K562 (cell line): ENCODE measurements at regions not wholly inside any gene's neighbourhood (a gene's known extent, or its start where the extent isn't known, plus 50 kb on each side); places are given as distances from the start of the nearest gene placed in this dataset.

Source experiments
- ATAC-seq: fragments of 200-7000 bp; cut with Tn5 transposase; 3 replicates; pipeline ENCODE4 v1.9.1; 2020; ENCODE audit warnings: moderate library complexity
- BruUV-seq: library from RNA; stranded (reverse); fragments of 400-500 nt; replicated peaks from 2 replicates; lab custom pipeline; 2021; lab: Mats Ljungman, UMichigan
- CTCF ChIA-PET: fragments of 300-600 bp; formaldehyde crosslinking; extraction: SDS; loops from one replicate; lab custom pipeline; 2021; ENCODE audit warnings: low intra/inter-chr PET ratio; lab: Yijun Ruan, JAX
- POLR2A ChIA-PET: fragments of 300-600, 350-650 bp; sonication (Branson Sonifier 250); formaldehyde crosslinking; extraction: SDS; loops from one replicate; lab custom pipeline; 2021; ENCODE audit warnings: antibody characterized with exemption, inconsistent platforms; lab: Yijun Ruan, JAX
- DNase-seq, 4 experiments: peaks; one replicate each; pipeline versions ENCODE4 v3.0.0 to v3.0.0-alpha.2; 2011 to 2018; ENCODE audit warnings: low spot score in 3 of 4, mixed read lengths in 3 of 4; ENCODE audit errors: extremely low read depth in 1 of 4
- FAIRE-seq: peaks from 2 replicates; lab custom pipeline; 2011; peaks lifted over from hg19 to GRCh38; lab: Jason Lieb, UNC
- H2AFZ ChIP-seq: 2 replicates; pipeline ENCODE4 v1.6.0; 2011; ENCODE audit warnings: low read depth, low read length, control low read depth, inconsistent platforms
- H3K27ac ChIP-seq: fragments of 200-600 bp; 3 replicates; pipeline ENCODE4 v1.8.0; 2011; ENCODE audit warnings: low read depth, mild to moderate bottlenecking, control low read depth, inconsistent platforms, low read length, moderate library complexity, mixed read lengths; ENCODE audit errors: extremely low read depth
- H3K27me3 ChIP-seq, 2 experiments: fragments of 300-600 bp in 1 of 2; 2 replicates in 1 of 2; 3 replicates in 1 of 2; pipeline versions ENCODE4 v1.6.0 to v1.8.0; 2011; ENCODE audit warnings: inconsistent platforms in 2 of 2, low read length in 2 of 2, mild to moderate bottlenecking in 1 of 2, mixed read lengths in 1 of 2, moderate library complexity in 1 of 2; ENCODE audit not compliant: control insufficient read depth in 2 of 2, insufficient read depth in 2 of 2
- H3K36me3 ChIP-seq: fragments of 300-600 bp; 3 replicates; pipeline ENCODE4 v1.8.0; 2011; ENCODE audit warnings: mild to moderate bottlenecking, low read length, inconsistent platforms; ENCODE audit not compliant: control insufficient read depth, insufficient read depth
- H3K4me1 ChIP-seq, 2 experiments: fragments of 200-600 bp in 1 of 2; replicated peaks in 1 of 2; 2 replicates in 1 of 2; 3 replicates in 1 of 2; pipeline versions ENCODE4 v1.5.1 to v1.8.0; 2011; ENCODE audit warnings: inconsistent platforms in 2 of 2, low read length in 2 of 2, mild to moderate bottlenecking in 1 of 2, mixed read lengths in 1 of 2, moderate library complexity in 1 of 2; ENCODE audit not compliant: control insufficient read depth in 2 of 2, insufficient read depth in 2 of 2
- H3K4me2 ChIP-seq: 2 replicates; pipeline ENCODE4 v1.6.1; 2011; ENCODE audit warnings: low read length, control low read depth, inconsistent platforms, mixed read lengths; ENCODE audit not compliant: insufficient read depth
- H3K4me3 ChIP-seq: fragments of 200-600 bp; sonication (generic), shearing (Covaris generic); 2 replicates; pipeline ENCODE4 v1.5.1; 2016; ENCODE audit warnings: control low read depth, inconsistent platforms
- H3K79me2 ChIP-seq: fragments of 200-600 bp; 3 replicates; pipeline ENCODE4 v1.8.0; 2011; ENCODE audit warnings: low read length, inconsistent platforms; ENCODE audit not compliant: control insufficient read depth, insufficient read depth
- H3K9ac ChIP-seq, 2 experiments: 2 replicates each; pipeline versions ENCODE4 v1.6.0 to v1.6.1; 2011; ENCODE audit warnings: low read depth in 2 of 2, low read length in 2 of 2, control low read depth in 1 of 2, inconsistent platforms in 1 of 2, mild to moderate bottlenecking in 1 of 2, mixed read lengths in 1 of 2; ENCODE audit not compliant: insufficient read depth in 1 of 2
- H3K9me1 ChIP-seq: one replicate; pipeline ENCODE4 v1.6.0; 2011; ENCODE audit warnings: inconsistent platforms, mild to moderate bottlenecking, low read length, moderate library complexity; ENCODE audit not compliant: control insufficient read depth, insufficient read depth
- H3K9me3 ChIP-seq: replicated peaks from 2 replicates; pipeline ENCODE4 v1.5.1; 2011; ENCODE audit warnings: low read depth, low read length, inconsistent platforms; ENCODE audit not compliant: control insufficient read depth, insufficient read depth
- H4K20me1 ChIP-seq: replicated peaks from 2 replicates; pipeline ENCODE4 v1.6.1; 2011; ENCODE audit warnings: low read length, inconsistent platforms, mixed read lengths; ENCODE audit not compliant: control insufficient read depth, insufficient read depth
- ARID1B ChIP-seq: fragments of 450-650 bp; IDR thresholded peaks from 2 replicates; pipeline ENCODE4 v1.6.1; 2016; ENCODE audit warnings: antibody characterized with exemption, mild to moderate bottlenecking, inconsistent platforms
- C11orf30 ChIP-seq: fragments of 450-650 bp; IDR thresholded peaks from 2 replicates; pipeline ENCODE4 v1.6.1; 2016; ENCODE audit warnings: low read depth, mild to moderate bottlenecking
- CBFA2T2 ChIP-seq: fragments of 450-650 bp; conservative IDR thresholded peaks from 2 replicates; pipeline ENCODE4 v1.6.1; 2017; ENCODE audit warnings: mild to moderate bottlenecking
- CBFA2T3 ChIP-seq: fragments of 450-650 bp; IDR thresholded peaks from 2 replicates; pipeline ENCODE4 v1.6.1; 2017
- DPF2 ChIP-seq: fragments of 450-650 bp; IDR thresholded peaks from 2 replicates; pipeline ENCODE4 v1.6.1; 2016
- MAFF ChIP-seq: IDR thresholded peaks from 2 replicates; pipeline ENCODE4 v1.6.1; 2012; ENCODE audit warnings: low read length, improper control_type of control experiment
- MAFG ChIP-seq: fragments of 450-650 bp; conservative IDR thresholded peaks from 2 replicates; pipeline ENCODE4 v1.6.1; 2016; ENCODE audit warnings: missing genetic modification characterization, missing compliant biosample characterization
- MAFK ChIP-seq: IDR thresholded peaks from 2 replicates; pipeline ENCODE4 v1.6.1; 2011; ENCODE audit warnings: low read length, improper control_type of control experiment
- SOX6 ChIP-seq: fragments of 450-650 bp; IDR thresholded peaks from 2 replicates; pipeline ENCODE4 v1.6.1; 2014; ENCODE audit warnings: mild to moderate bottlenecking
- TAL1 ChIP-seq: fragments of 450-650 bp; IDR thresholded peaks from 2 replicates; pipeline ENCODE4 v1.6.1; 2016; ENCODE audit warnings: mild to moderate bottlenecking
- TCF3 ChIP-seq: sonication (generic); formaldehyde crosslinking; IDR thresholded peaks from 2 replicates; pipeline ENCODE4 v1.4.0; 2020; ENCODE audit warnings: mild to moderate bottlenecking, missing genetic modification reagents
- ZNF217 ChIP-seq: sonication (generic); formaldehyde crosslinking; IDR thresholded peaks from 2 replicates; pipeline ENCODE4 v1.8.0; 2022; ENCODE audit warnings: mild to moderate bottlenecking, missing genetic modification reagents
- ZNF23 ChIP-seq: fragments of 250-450 bp; sonication (Bioruptor Pico); IDR thresholded peaks from 2 replicates; pipeline ENCODE4 v1.4.0; 2020; ENCODE audit warnings: mild to moderate bottlenecking
- ZNF316 ChIP-seq: fragments of 450-650 bp; IDR thresholded peaks from 2 replicates; pipeline ENCODE4 v1.6.1; 2016
- WGBS: fragments of 100-300 bp; shearing (Covaris generic); methylation state at CpG from one replicate; pipeline ENCODE4 v1.1.6; 2016; ENCODE audit warnings: low coverage, mixed read lengths; ENCODE audit not compliant: insufficient coverage; ENCODE audit errors: missing lambda C conversion rate; 5-methylcytosine and 5-hydroxymethylcytosine counted together
- in situ Hi-C: fragments of 300-500 bp; cut with MboI; formaldehyde crosslinking; loops from 4 replicates; pipeline ENCODE4 v1.15.0; 2018; ENCODE audit warnings: inconsistent platforms, mixed read lengths
- intact Hi-C: fragments of 100-400 bp; cut with micrococcal nuclease; formaldehyde crosslinking; loops from 2 replicates; pipeline ENCODE4 v1.14.2; 2022
- TF ChIP-seq, protein P1 (sequence below): sonication (generic); formaldehyde crosslinking; IDR thresholded peaks from 2 replicates; pipeline ENCODE4 v1.8.0; 2022; ENCODE audit warnings: missing genetic modification reagents, mild to moderate bottlenecking, borderline replicate concordance
- TF ChIP-seq, protein P2 (sequence below): IDR thresholded peaks from 2 replicates; pipeline ENCODE4 v1.6.1; 2016; ENCODE audit warnings: missing genetic modification characterization, missing compliant biosample characterization

DNA sequence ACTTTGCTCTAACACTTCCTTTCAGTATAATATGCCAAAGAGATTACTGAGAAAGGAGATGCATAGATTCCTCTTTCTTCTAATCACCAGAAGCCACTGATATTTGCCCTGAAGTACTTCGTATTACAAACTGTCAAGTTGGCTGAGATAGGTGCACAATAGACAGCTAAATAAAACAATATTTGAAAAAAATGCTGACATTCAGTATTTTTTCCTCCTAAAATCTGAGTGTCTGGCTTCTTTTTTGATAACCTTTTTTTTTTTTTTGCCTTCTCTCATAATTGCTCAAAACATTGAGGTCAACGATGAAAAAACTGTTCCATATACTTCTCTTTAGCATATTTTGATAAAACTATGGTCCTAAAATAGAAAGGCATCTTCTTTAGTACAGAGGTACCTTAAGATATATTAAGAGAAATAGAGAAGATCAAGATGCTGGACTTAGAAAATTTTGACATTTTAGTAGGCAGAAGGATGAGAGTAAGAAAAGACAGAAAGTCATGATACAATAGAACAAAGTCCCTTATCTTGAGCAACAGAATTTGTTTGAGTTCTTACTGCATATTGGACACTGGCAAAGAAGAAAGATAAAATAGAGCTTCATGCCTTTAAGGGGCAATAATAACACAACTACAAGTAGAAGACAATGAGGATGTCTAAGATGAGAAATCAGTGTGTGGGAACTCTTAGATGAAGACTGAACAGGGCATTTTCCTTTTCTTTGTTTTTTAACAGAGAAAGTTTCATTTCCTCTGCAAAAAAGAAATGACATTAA is 220.7 kb downstream of the PTH2R start:
- TF ChIP-seq ZNF217 (CRISPR knock-in tag) (no peak), SOX6 (peak; percentile 62; the same call in 1 of the 2 replicates), ARID1B (0 out of 2 replicates have a peak, but pooled peaks have one; percentile 56), ZNF316 (peak; percentile 93), TCF3 (peak; percentile 43), CBFA2T2 (0 out of 2 replicates have a peak, but pooled peaks have one; percentile 3), TAL1 (0 out of 2 replicates have a peak, but pooled peaks have one; percentile 12), MAFK (peak; percentile 50; the same call in 1 of the 2 replicates), MAFF (peak; percentile 71), CBFA2T3 (peak; percentile 60), C11orf30 (peak; percentile 82), ZNF23 (CRISPR knock-in tag) (no peak), DPF2 (0 out of 2 replicates have a peak, but pooled peaks have one; percentile 30), MAFG (tag) (peak; percentile 73)
- TF ChIP-seq, protein P1, sequence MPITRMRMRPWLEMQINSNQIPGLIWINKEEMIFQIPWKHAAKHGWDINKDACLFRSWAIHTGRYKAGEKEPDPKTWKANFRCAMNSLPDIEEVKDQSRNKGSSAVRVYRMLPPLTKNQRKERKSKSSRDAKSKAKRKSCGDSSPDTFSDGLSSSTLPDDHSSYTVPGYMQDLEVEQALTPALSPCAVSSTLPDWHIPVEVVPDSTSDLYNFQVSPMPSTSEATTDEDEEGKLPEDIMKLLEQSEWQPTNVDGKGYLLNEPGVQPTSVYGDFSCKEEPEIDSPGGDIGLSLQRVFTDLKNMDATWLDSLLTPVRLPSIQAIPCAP (CRISPR knock-in tag): no peak
- TF ChIP-seq, protein P2, sequence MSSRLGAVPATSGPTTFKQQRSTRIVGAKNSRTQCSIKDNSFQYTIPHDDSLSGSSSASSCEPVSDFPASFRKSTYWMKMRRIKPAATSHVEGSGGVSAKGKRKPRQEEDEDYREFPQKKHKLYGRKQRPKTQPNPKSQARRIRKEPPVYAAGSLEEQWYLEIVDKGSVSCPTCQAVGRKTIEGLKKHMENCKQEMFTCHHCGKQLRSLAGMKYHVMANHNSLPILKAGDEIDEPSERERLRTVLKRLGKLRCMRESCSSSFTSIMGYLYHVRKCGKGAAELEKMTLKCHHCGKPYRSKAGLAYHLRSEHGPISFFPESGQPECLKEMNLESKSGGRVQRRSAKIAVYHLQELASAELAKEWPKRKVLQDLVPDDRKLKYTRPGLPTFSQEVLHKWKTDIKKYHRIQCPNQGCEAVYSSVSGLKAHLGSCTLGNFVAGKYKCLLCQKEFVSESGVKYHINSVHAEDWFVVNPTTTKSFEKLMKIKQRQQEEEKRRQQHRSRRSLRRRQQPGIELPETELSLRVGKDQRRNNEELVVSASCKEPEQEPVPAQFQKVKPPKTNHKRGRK (tag): no peak
- ChIA-PET CTCF (no interaction called here), POLR2A (interaction anchor here (1.5 kb wide), 1 partner anchor 12 kb away, joined by 3 read pairs; no protein-coding TSS in a partner anchor)
- H3K9me1 ChIP-seq: no peaks in the 10 kb centered on the region
- BruUV-seq: no TSS peak
- H2AFZ ChIP-seq: no peak overlapping the region
- no peak overlapping the region for H3K4me2 ChIP-seq
- no peaks in the 10 kb centered on the region for H4K20me1 ChIP-seq
- no peak overlapping the region for H3K4me3 ChIP-seq
- H3K4me1 ChIP-seq: peaks cover 0 to 20% of the 10 kb centered on the region in 2 experiments; a peak in 1 of 5 replicates
- ATAC-seq: peak; percentile 72
- H3K9me3 ChIP-seq: no peaks in the 10 kb centered on the region
- H3K36me3 ChIP-seq: no peaks in the 10 kb centered on the region
- peak; percentile 65 for FAIRE-seq
- H3K27ac ChIP-seq: 0 out of 3 replicates have a peak overlapping the region, but pooled peaks have one; percentile 14
- peaks cover 9% of the 10 kb centered on the region for H3K79me2 ChIP-seq
- H3K9ac ChIP-seq: no peak overlapping the region
- intact Hi-C loops: no loop called here
- no peaks in the 10 kb centered on the region for H3K27me3 ChIP-seq
- DNase-seq: no peak
- in situ Hi-C loops: no loop called here
- 9% methylated on average over 2 of the region's 2 CpGs for WGBS
